Spleen (tissue), 7 donors: ENCODE measurements at regions not wholly inside any gene's neighbourhood (a gene's known extent, or its start where the extent isn't known, plus 50 kb on each side); places are given as distances from the start of the nearest gene placed in this dataset.

Experiments used
- POLR2A ChIP-seq, 3 donors: fragments of 450-650 bp; IDR thresholded peaks; one replicate each; pipeline ENCODE4 v1.5.1; 2017; ENCODE audit warnings: antibody characterized with exemption in 3 of 3, mild to moderate bottlenecking in 1 of 3
- POLR2AphosphoS5 ChIP-seq, 3 donors: sonication (generic); formaldehyde crosslinking; IDR thresholded peaks; one replicate each; pipeline ENCODE4 v1.5.1; 2017; ENCODE audit warnings: antibody characterized with exemption in 3 of 3
- TF ChIP-seq, protein P1 (sequence below), 11 experiments: fragments of 200-600 bp in 7 of 11; fragments of 450-650 bp in 4 of 11; sonication (generic) in 4 of 11; IDR thresholded peaks in 8 of 11; conservative IDR thresholded peaks in 3 of 11; 1 replicate in 7 of 11; 2 replicates in 4 of 11; pipeline versions ENCODE4 v1.4.0 to v1.8.0; 2016 to 2021; ENCODE audit warnings: antibody characterized with exemption in 11 of 11, inconsistent platforms in 4 of 11, mild to moderate bottlenecking in 1 of 11
- donor health status: DM: no; HTN: no; CAD: no; lungs with moderate emphysema.
- donor health status: DM: no; HTN: no; CAD: no.
- donor health status: DM: no; HTN: no; CAD: no.

DNA sequence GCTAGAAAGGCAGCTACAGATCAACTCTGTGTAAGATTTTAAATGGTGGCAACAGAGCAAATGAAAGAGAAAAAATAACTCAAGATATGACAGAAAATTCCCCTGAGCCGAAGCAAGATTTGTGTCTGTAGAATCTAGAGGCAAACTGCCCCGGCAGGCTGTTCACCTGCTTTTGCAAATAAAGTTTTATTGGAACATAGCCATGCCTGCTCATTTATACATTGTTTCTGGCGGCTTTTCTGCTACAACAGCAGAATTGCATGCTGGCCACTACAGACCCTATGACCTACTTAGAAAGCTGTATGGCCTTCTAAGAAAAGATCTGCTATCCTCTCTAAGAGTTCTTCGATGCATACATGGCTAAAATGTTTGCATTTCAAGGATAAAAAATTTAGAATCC is 119.5 kb downstream of the SALL1 start:
- TF ChIP-seq, protein P1, sequence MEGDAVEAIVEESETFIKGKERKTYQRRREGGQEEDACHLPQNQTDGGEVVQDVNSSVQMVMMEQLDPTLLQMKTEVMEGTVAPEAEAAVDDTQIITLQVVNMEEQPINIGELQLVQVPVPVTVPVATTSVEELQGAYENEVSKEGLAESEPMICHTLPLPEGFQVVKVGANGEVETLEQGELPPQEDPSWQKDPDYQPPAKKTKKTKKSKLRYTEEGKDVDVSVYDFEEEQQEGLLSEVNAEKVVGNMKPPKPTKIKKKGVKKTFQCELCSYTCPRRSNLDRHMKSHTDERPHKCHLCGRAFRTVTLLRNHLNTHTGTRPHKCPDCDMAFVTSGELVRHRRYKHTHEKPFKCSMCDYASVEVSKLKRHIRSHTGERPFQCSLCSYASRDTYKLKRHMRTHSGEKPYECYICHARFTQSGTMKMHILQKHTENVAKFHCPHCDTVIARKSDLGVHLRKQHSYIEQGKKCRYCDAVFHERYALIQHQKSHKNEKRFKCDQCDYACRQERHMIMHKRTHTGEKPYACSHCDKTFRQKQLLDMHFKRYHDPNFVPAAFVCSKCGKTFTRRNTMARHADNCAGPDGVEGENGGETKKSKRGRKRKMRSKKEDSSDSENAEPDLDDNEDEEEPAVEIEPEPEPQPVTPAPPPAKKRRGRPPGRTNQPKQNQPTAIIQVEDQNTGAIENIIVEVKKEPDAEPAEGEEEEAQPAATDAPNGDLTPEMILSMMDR (IDR thresholded peaks at IDR 0.05 in 8 of 11, conservative IDR thresholded peaks at IDR 0.05 in 3 of 11), result no peak
- TF ChIP-seq POLR2AphosphoS5 (IDR thresholded peaks at IDR 0.05) (no peak), POLR2A (IDR thresholded peaks at IDR 0.05) (no peak)
